Activated CD4-positive, alpha-beta T cell treated with anti-CD3 and anti-CD28 coated beads for 4 hours (primary cell): ENCODE measurements at regions not wholly inside any gene's neighbourhood (a gene's known extent, or its start where the extent isn't known, plus 50 kb on each side); places are given as distances from the start of the nearest gene placed in this dataset.

ENCODE experiments used
- DNase-seq, 2 donors: peaks; one replicate each; pipeline ENCODE4 v3.0.0-alpha.2; 2020

DNA sequence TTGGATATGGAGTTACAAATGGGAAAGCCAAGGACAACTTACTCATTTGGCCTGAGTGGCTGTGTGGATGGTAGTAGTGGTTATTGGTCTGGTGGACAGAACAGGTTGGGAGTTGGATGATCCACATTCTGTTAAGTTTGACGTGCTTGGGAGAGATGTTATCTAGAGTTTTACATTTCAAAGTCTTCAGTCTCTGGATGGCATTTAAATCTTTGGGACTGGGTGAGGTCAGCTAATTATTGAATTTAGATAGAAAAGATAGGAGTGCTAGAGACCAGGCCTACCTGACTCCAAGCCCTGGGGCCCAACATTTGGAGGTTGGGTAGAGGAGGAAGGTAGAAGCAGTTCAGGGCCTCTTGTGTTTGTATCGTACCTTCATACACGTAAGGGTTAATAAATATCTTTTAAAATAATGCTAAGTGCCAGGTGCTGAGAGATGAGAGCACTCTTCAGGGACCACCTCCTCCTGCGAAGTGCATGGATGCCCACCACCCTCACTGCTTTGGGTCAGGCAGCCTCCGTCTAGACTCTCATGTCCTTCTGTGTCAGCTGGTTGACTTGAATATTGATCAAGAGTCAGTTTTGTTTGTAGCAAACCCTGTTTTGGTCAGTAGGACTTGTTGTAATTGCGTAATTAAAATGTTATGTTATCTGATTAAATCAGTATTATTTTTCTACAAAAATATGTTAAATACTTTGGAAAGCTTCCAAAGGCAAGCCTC, 460.4 kb upstream of the RGS6 start:
- no peak for DNase-seq

DNA sequence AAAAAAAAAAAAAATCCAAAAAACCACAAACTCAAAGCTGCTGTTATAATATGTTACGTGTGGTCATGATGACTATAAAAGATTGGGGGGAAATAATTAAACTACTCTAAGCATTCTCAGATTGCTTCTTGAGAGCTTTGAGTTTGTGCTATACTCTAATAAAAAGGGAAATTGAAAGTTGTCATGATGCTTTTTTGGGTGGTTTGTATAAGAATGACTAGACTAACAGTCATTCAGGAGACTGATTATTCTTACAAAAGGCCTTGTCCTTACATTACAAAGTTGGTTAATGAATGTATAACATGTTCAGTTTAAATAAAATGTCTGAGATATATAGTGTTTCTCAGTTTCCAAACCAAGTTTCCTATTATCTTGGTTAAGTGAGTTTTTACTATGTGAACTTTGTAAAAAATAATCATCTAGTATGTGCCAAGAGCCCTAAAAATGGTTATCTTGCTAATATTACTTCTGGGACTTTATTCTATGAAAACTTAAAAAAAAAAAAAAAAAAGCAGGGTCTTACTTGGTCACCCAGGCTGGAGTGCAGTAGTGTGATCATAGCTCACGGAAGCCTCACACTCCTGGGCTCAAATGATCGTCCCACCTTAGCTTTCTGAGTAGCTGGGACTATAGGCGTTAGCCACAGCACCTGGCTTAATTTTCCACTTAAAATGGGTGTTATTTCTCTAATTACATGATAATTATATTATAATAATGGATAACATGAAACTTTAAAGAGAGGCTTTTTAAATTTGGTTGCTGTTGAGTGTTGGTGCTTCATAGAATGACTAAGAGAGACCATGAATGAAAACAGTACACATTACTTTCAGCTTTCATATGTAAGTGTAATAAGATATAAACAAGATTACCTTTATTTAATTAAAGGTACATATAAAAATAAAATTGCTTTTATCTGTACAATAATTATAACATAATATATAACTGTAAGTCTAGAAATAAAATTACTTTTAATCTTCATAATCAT, 459.6 kb upstream of the RGS6 start:
- DNase-seq, result no peak

DNA sequence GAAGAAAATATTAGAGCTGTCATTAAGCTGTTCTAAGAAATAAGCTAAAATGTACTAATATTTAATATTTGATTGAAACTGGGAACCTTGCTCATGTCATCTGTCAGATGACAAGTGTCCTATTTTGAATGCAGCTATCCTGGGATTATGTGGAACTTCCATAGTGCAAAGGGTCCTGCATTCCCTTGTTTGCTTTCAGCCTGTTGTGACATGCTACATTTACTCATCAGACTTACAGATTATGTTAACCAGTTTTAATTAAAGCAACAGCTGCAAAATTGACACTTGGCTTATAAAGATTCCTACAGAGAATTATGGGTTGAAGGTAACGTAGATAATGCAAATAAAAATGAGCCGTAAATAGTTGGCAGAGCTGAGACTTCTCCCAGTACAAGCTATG, 458.4 kb upstream of the RGS6 start:
- no peak for DNase-seq

DNA sequence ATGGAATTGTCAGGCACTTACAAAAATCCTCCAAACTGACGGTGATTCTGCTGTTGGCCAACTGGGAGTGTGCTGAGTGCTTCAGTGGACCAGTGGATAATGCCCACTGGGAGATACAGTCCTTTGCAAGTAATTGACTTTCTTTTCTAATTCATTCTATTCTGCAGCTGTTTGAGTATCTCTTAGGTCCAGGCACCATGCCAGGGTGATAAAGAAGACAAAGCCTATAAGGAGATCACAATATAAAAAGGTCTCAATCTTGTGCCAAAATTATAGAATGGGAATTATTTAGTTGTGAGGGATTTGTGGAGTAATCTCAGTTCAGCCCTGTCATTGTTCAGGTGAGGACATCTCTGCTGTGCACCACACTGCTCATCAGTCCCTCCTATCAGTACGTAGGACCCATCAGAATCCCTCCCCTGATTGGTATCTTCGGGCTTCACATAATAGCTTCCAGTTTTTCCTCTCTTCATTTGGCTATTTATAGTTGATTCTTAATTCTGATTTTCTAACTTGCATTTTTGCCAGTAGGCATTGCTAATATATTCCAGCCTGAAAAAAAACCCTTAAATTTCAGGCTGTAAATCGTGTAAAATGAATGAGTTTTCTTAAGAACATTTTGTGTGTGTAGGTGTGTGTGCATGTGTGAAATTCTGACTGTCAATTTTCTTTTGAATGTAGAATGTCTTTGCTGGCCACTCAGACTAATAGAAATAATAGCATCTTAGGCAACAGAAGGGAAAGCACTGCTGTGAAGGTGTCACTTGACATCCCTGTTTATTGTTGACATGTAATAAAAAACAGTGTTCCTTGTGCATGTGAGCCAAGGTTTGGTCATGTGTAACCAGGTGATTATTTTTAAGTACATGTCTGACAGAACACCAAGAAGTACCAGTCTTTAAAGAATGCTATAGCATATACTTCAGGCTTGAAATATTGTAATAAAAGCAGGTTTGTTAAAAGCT, 457.6 kb upstream of the RGS6 start:
- DNase-seq, result no peak

DNA sequence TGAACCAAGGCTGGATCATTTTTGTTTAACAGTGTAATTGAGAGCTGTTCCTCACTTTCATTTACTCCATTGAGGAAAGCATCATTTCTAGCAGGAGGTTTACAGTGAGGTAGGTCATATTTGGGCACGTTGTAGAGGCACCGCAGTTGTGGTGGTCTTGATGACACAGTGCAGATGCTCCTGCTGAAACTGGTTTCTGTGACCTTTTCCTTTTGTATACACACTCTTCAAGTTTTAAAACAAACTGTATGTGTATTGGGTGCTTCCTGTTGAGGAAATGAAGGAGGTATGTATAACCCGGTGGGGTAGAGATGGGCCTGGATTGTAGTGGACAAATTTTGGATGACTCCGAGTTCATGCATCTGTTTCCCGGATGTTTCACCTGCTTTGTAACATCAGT, 456.3 kb upstream of the RGS6 start:
- no peak for DNase-seq

DNA sequence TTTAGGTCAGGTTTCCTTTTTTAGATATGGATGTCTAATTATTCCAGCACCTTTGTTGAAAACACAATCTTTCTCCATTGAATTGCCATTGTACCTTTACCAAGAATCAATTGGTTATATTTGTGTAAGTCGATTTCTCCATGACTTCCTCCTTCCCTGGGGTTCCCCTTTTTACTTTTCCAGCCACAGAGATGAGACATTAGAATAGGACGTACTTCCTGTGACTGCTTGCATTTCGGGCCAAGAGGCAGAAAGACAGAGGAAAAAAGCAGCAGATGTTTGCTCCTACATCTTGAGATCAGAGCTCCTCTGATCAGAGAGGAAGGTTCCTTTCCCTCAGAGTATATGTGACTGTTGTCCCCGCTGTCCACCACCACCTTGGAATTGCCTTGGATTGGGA, 453.7 kb upstream of the RGS6 start:
- DNase-seq, result no peak

DNA sequence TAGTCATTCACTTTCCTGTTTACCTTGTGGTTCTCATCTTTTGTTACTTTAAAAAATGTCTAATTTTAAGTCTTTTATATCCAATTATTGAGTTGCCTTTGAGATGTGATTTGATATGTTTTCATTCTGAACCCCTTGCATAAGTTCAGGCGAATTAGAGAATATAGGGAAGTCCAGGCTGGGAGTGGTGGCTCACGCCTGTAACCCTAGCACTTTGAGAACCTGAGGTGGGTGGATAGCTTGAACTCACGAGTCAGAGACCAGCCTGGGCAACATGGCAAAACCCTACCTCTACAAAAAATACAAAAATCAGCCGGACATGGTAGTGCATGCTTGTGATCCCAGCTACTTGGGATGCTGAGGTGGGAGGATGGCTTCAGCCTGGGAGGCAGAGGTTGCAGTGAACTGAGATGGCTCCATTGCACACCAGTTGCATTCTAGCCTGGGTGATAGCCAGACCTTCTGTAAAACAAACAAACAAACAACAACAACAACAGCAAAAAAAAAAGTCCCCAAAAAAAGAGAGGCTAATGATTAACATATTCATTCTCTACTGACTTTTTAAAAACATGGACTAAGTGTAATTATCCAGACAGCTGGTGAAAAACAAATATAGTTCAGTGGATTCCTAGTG, 451.1 kb upstream of the RGS6 start:
- no peak for DNase-seq

DNA sequence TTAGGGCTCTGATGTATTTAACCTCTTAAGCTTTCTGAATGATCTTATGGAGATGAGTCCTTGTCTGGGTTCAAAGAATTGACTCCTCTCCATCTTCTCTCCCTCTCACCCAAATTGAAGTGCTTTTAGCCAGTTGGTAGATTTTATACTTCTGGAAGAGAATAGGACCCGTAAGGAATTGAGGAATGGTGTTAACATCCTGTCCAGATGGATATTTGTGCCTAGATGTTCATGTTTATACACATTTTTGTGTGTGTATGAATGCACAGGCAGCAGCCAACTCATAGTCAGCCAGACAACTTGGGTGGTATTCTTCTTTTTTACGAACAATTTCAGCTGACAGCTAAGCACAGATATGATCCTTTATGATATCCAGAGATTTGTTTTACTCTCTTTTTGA, 449.6 kb upstream of the RGS6 start:
- DNase-seq, result no peak

DNA sequence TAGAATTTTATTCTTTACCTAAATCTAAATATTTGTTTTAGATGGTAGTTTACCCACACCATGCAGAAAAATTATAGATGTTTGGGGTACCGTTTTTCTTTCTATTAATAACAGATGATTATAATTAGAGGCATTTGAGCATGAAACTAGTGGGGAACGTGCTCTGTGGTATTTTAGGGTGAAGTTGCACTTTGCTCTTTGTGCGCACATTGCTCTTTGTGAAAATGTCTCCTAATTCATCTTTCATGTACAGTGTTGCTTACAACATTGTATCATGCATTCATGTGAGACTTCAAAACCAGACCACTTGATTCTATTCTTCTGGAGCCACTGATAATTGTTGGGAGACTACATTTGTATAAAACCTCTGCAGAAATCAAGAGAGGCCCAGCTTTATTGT, 449.1 kb upstream of the RGS6 start:
- DNase-seq, result no peak

DNA sequence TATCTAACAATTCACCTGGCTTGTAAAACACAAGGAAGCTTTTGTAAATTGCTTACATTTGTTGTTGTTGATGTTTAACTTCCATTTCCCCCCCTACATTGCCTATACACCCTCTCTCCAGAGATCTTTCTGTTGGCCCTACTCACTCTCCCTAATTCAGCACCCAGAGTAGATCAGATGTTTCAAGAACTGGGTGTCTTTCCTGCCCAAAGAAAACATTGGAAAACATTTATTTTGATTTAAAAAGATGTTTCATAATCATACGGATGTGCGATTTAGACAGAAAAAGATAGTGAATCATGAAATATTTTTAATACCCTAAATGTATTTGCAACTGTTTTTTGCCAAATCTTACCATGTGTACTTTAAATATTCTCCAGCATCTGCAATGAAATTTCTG, 446.4 kb upstream of the RGS6 start:
- DNase-seq, result no peak

DNA sequence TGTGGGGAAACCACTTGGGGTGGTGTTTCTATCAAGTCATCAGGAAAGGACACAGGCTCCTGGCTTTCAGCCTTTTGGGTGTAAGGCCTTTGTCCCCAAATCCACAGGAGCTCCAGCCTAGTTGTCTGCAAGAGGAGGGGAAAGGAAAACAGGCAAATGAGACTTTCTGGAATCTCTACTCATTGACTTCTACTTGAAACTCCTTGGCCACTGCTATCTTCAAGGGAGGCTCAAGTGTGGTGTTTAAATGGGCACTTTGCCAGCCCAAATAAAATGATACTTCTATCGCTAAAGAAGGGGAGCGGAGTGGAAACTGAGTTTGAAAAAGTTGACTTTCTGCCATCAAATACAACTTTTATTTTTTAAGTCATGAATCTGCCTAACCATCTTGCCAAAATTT, 445.9 kb upstream of the RGS6 start:
- no peak for DNase-seq

DNA sequence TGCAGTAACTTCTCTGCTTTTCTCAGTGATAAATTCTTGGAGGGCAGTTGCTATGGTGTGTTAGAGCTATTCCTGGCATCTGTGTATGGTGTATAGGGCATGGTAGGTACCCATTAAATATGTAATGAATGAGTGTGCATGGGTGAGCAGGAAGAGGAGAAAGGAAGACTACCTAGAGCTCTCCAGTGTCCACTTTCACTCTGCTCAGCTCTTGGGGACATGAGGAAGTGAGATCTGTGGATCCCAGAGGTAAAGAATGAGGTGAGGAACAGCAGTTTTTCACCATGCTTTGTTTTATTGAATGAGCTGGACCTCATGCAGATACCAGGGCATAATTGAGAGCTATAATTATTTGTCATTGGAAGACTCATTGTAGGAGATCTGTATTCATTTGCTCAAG, 444.8 kb upstream of the RGS6 start:
- DNase-seq, result no peak

DNA sequence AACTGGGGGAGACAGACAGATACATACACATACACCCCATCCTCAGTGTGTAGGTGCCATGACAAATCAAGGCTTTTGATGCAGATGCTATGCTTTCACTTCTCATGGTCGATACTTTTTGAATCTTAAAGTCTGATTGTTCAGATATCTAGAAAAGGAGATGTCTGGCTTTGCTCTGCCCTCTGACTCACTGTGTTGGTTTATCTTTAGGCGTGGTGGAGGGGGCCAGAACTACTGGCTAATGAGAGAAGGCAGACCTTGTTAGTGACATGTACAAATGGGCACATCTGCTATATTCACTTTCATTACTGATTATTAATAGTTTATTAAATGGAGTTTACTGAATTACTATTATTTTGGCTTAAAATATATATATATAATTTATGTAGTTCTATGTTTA, 444.3 kb upstream of the RGS6 start:
- no peak for DNase-seq

DNA sequence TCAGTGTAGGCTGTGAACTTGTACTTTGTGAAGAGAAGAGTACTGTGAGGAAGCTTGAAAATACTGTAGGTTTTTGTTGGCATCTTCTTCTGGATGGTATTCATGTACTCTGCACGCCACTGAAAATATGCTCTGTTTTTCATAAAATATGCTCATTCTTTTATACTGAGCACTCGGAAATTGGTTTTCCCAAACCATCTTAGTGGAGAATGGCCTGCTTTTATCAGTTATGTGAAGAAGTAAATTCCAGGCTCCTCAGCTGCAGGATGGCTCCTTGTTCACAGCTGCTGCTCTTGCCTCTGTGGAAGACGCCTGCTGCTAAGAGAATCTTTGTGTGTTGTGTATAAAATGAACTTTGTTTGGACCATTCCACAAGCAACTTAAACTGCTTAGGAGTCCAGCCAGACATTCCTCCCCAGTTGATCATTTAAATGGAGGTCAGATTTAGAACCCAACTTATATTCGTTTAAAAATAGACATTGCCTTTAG, 443.5 kb upstream of the RGS6 start:
- no peak for DNase-seq

DNA sequence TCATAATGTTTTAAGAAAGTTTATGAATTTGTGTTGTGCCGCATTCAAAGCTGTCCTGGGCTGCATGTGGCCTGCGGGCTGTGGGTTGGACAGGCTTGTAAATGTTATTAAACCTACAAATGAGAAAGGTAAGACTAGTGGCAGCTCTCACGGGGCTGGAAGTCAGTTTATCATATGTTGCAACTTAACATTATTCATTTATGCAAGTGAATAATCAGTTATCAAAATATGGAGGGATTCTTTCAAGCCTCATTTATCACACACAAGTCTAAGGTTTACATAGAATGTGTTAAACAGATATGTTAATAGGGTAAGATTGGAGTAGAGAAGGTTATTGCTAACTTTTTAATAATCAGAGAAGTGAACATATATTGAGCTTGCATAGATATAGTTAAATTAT, 442.5 kb upstream of the RGS6 start:
- DNase-seq, result no peak

DNA sequence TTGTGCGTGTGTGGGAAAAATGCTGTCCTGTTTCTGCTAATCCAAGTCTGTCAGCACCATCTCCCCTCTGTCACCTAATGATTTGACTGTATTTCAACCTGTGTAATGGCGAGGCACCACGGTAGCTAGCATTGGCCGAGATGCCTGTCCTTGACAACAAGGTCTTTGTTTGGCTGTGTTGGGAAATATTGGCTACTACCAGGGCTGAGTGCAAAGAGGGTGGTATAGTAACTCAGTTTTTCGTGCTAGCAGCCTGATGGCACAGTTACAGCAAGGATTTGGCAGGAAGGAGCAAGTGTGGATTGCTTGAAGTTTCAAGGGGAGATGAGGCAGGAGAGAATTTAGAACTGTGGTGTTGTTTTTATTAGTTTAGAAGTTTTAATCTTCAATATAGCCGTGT, 440.3 kb upstream of the RGS6 start:
- no peak for DNase-seq

DNA sequence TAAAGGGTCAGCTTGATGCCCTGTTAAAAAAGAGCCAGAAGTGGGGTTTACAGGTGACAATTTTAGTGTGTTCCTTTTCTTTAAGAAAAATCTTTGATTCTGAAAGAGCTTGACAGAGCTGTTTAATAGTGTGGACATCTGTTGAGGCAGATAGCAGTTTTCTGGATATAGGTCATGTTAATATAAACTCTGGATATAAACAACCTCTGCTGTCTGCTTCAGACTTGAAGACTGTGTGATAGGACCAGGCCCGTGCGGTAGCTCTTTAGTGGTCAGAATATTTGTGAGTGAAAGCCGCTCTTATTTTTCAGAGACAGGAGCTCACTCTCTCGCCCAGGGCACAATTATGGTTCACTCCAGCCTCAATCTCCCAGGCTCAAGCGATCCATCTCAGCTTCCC, 439.9 kb upstream of the RGS6 start:
- no peak for DNase-seq

DNA sequence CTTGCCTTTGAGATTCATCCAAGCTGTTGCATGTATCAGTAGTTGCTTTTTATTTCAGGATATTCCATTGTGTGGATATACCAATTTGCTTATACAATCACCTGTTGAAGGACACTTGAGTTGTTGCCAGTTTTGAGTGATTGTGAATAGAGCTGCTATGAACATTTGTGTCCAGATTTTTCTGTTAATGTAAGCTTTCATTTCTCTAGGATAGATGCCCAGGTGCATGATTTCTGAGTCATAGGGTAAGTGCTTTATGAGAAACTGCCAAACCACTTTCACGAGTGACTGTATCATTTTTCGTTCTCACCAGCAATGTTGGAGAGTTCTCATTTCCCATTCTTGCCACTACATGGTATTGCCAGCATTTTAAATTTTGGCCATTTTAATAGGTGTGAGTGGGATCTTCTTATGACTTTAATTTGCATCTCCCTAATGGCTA, 434.6 kb upstream of the RGS6 start:
- no peak for DNase-seq

DNA sequence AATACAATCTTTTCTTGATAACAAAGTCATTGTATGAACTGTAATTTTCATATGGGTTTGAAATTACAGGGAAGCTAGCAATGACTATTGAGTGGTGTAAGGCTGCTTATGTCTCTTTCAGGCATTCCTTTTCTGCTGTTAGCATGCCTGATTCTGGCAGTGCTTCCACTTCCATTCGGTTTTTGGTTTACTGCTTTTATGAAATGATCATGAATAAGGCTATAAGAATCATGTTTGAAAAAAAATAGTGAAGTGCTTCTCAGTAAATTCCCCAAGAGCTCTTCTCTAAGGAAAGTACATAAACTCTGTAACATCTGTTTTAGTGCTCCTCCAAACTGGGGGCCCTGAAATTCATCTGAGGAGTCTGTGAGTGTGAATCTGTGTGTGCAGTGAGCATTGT, 434.0 kb upstream of the RGS6 start:
- no peak for DNase-seq

DNA sequence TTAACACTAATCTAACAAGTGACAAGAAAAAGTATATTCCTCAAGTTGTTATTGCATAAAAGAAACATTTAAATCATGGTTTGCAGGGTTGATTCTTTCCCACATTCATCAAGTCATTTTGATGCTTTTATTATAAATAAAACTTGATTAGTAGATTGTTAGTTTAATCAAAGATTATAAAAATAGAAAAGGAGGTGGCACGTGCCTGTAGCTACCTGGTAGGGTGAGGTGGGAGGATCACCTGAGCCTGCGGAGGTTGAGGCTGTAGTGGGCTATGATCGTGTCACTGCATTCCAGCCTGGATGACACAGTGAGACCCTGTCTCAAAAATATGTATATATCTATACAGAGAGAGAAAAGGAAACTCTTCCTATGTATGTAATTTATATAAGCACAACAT, 433.2 kb upstream of the RGS6 start:
- no peak for DNase-seq

DNA sequence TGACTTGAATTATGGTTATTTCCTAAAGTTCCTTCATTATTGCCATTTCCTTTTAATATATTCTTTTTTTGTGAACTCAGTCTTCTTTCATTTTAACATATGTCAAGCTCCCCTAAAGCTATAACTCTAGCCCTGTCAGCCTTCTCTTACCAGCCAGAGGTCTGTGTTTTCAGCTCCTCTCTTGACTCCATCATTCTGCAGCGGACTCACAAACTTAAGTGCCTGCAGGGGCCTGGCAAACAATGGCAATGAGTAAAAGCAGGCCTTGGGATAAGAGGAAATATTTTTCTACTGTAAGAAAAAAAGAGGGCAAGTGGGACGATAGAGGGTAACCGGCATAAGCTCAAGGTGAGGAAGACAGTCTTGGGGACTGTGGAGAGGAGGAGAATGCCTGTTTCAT, 424.5 kb upstream of the RGS6 start:
- DNase-seq, result no peak

DNA sequence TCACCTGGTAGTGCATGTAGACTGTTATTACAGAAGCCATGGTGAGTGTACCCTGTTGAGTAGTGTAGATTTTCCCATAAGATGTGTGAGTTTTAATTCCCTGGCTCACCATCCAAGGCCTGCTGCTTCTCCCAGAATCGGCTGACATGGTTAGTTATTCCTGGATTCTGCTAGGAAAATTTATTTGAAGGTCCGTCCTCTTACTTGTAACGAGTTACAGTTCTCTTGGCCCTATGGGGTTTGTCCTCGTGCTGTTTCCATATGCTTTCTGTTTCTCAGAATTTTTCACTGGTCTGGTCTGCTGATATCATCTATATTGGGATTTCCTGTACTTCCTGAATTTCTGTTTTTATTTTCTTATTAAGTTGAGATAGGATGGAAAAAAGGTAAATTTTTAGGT, 423.3 kb upstream of the RGS6 start:
- no peak for DNase-seq
